HG02938 (cell line): ENCODE measurements at regions not wholly inside any gene's neighbourhood (a gene's known extent, or its start where the extent isn't known, plus 50 kb on each side); places are given as distances from the start of the nearest gene placed in this dataset.
"Not testable (repeated sequence)": the region's sequence is repeated elsewhere in the genome, so short reads cannot be mapped to it uniquely, and the experiment has no call there.

Experiments used
- ATAC-seq: cut with Tn5 transposase; IDR thresholded peaks from one replicate; pipeline ENCODE4 v1.9.1; 2021; ENCODE audit warnings: mild to moderate bottlenecking, moderate library complexity; ENCODE audit not compliant: unreplicated experiment

- no peak for ATAC-seq
Observed at GRCh38 chr1:70667494-70668170, 256.6 kb downstream of the CTH start.

DNA sequence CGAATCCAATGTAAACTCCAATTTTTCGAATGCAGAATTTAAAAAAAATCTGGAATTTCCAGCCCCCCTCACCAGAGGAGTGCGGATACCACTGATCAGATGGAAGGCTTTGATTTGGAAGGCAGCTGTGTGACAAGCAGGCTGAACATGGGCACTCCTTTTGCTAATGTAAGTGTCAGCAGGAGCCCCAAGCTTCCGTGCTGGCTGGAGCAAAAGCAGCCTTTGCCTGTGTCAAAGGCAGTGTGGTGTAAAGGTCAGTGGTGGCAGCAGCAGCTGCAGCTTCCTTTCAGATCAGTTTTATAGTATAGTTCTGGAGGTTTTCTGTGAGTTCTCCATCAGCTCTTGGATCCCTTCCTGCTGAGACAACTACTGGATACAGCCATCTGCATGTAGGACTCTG lies 259.9 kb downstream of the CTH start:
- no peak for ATAC-seq

DNA sequence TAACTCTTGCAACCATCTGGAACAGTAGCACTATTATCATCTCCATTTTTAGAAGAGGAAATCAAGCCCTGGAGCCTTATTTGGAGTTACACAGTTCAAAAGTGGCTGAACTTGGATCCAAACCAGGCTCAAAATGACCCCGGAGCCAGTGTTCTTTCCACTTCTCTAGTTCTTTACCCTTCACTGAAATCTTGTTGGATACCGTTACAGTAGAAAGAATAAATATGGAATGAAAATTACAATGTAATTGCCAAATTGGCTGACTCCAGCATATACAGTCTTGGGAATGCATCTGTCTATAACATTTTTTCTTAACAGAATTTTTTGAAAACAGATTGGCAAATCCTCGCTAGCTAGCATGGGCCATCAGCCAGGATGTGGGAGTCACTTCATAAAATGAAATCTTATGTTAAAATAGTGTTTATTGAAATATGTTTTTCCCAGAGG lies 261.4 kb downstream of the CTH start:
- no peak for ATAC-seq

GRCh38 chr1:70674941-70675685 lies 264.0 kb downstream of the CTH start:
- ATAC-seq, result no peak

DNA sequence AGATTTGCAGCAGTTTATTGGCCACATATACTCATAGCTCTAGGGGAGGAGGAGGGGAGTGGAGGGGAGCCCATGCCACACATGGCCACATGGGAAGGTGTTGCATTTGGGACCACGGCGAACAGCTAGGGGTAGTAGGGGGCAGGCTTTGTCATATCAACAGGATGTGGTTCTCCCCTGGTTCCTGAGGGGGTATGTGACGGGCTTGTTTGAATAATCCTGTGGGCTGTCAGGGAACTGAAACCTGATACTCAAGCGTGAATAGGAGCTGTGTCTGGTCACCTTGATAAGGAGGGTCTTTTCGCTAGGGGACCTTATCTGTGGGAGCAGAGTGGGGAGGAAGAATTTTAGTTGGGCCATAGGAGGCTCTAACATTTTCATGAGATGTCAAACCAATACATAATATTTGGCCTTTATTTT lies 264.7 kb downstream of the CTH start:
- peak; percentile 60 for ATAC-seq

- peak; percentile 98 for ATAC-seq
Observed at GRCh38 chr1:70685300-70686286, 274.5 kb downstream of the CTH start.

GRCh38 chr1:70688580-70688979 lies 277.5 kb downstream of the CTH start:
- no peak for ATAC-seq

- ATAC-seq, result no peak
Observed at GRCh38 chr1:70706381-70707037, 295.4 kb downstream of the CTH start.

- no peak for ATAC-seq
Observed at GRCh38 chr1:70707214-70707613, 296.1 kb downstream of the CTH start.

DNA sequence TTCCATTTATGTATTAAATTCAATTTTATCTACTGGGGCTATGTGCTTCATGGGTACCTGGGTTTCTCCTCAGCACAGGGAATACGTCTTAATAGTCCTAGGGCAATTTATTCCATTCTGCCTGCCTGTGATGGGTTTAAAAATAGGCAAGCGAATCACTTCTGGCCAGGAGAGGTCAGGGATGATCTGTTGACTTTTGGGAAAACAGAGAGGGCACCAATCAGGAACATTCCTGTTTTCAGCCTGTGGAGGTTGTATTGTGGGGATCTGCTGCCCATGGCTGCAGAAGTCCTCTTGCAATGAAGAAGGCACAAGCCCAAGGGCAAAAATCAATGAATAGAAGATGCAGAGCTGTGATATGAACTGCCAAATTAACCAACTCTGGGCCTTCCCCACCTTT lies 303.1 kb downstream of the CTH start:
- ATAC-seq, result no peak

DNA sequence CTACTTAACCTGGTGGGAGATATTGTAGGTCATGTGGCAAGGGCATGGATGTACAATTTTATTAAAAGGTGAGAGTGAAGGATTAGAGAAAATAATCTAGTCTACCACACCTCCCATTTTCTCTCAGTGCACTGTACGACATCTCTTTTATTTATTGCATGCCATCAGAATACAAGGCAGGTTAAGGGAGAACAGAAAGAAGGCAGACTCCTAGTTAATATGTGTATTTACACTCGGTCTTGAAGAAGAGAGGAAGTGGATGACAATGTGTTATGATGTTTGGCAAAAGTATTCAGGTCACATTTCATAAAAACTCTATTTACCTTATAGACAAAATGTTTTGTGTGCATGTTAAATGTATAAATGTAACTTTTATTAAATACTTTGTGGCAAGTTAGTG lies 306.1 kb downstream of the CTH start:
- no peak for ATAC-seq

DNA sequence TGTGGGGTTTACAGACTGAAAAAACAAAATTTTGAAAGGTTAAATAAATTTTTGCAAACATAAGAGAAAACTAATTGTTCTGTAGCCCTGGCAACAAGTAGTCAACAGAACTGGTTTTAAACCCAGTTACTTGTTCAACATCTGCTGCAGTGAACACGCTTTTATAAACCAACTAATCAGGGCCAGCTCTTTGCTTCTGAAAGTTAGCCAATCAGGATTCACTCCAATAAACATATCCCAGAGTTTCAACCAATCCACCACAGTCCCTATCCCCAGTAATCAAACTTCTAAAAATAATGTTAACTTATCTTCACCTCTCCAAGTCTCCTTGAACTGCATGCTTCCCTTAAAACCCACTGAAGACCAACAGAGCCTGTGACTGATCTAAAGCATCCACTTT lies 306.6 kb downstream of the CTH start:
- ATAC-seq, result no peak

DNA sequence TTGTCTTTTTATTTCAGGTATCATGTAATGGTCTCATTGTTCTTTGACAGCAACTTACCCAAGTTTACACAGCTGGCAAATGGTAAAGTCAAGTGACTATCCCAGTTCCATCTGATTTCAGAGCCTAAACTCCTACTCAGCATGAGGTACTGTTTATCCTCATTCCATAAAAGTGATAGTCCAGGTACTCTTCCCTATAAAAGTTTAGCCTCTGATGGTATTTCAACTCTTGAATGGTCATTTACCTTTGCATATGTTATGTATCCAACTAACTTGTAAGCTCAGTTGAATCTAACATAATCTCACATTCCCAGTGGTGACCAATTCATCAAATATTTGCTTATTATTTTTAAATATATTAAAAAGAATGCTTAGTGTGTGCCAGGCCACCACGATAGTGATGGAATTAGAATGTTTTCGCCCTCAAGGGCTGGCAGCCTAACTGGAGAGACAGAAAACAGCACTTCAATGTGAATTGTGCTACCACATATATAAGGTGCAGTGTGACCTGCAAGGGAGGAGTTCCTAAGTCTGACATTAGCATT lies 307.1 kb downstream of the CTH start:
- ATAC-seq, result no peak

GRCh38 chr1:70719154-70719553 lies 308.1 kb downstream of the CTH start:
- ATAC-seq, result no peak

GRCh38 chr1:70720109-70720508 lies 309.0 kb downstream of the CTH start:
- ATAC-seq, result no peak

DNA sequence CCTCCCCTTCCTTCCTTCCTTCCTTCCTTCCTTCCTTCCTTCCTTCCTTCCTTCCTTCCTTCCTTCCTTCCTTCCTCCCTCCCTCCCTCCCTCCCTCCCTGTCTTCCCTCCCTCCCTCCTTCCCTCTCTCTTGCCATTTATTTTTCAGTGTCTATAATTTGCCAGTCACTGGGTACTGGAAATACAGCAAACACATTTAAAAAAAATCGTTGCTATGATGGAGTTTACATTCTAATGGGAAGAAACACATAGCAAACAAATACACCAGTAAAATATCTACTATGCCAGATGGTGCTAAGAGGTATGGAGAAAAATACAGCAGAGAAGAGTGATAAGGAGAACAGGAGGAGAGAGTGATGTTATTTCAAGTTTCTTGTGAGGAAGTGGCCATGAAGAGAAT lies 309.5 kb downstream of the CTH start:
- ATAC-seq, result no peak

DNA sequence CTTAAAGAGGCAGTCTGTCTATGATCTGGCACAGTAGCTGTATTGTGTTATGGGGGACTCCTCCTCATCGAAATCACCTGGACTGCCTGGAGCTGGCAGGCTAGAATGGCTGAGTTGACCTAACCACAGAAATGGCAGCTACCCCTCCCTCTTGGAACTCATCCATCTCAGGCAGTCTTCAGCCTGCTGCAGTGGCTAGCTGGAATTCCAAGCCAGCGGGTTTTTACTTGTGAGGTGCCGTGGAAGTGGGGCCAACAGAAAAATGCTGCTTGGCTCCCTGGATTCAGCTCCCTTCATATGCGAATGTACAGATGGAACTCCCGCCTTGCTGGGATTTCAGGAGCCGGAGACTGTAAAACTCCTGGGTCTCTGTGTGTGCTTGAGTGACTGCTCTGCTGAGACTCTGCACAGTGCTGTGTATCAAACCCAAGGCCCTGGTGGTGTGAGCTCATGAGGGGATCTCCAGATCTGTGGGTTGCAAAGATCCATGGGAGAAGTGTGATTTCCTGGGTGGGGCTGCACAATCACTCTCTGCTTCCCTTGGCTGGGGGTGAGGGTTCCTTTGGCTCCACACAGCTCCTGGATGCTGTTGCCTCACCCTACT lies 316.9 kb downstream of the CTH start:
- ATAC-seq, result no peak

DNA sequence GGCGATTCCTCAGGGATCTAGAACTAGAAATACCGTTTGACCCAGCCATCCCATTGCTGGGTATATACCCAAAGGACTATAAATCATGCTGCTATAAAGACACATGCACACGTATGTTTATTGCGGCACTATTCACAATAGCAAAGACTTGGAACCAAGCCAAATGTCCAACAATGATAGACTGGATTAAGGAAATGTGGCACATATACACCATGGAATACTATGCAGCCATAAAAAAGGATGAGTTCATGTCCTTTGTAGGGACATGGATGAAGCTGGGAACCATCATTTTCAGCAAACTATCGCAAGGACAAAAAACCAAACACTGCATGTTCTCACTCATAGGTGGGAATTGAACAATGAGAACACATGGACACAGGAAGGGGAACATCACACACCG lies 311.1 kb downstream of the PTGER3 start:
- ATAC-seq, result not testable (repeated sequence)

DNA sequence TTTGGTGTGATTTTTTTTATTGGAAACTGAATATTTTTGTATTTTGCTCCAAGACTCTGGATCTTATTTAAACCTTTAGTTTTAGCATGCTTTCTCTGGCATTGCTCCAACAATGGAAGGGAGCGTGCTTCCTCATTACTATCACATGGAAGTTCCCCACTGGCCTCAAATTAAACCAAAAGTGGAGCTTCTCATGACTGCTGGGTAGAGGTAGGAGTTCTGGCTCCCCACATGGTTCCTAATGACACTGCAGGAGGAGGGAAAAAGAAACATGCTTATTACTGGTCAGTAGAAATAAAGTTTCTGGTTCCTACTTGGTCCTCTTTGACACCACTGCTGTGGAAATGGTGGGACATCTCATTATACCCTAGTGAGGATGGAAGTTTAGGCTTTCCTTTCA lies 310.5 kb downstream of the PTGER3 start:
- no peak for ATAC-seq

DNA sequence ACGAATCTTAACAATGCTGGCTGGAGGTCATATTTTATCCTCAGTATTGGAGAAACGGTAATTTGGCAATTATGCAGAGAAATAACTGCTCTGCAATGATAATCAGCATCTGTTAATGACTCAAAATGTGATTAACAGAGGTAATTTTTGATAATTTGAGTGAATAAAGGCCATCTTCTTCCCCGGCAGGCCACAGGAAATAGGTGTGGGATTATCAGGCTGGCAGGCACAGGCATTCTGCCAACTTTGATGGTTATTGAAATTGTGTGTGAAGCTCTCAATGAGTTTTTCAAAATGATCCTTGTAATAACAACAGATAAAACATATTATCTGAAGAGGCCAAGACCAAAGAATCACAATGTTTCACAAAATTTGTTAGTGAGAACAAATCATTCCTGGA lies 309.0 kb downstream of the PTGER3 start:
- ATAC-seq, result no peak
